A172 (cell line): ENCODE measurements at regions not wholly inside any gene's neighbourhood (a gene's known extent, or its start where the extent isn't known, plus 50 kb on each side); places are given as distances from the start of the nearest gene placed in this dataset.
"Not testable (repeated sequence)": the region's sequence is repeated elsewhere in the genome, so short reads cannot be mapped to it uniquely, and the experiment has no call there.

ENCODE experiments used
- DNase-seq: peaks from one replicate; pipeline ENCODE4 v3.0.0-alpha.2; 2015; ENCODE audit warnings: low spot score

DNA sequence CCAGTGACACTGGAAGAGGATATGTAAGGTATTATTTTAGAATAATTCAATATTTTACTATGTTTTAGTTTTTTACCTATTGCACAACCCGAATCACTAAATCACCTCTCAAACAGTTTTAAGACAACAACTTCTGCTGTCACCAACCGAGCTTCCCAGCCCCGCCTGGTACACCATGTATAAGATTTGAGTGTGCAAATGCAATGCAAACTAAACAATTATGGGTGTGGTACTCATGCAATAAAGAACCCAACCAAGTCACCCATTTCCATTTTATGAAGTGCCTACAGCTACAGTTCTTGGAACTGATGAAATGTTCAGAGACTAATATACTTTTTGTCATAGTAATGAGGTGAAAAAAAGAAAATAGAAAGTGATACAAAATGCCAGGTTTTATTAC lies 256.2 kb downstream of the TAFA4 start:
- no peak for DNase-seq

DNA sequence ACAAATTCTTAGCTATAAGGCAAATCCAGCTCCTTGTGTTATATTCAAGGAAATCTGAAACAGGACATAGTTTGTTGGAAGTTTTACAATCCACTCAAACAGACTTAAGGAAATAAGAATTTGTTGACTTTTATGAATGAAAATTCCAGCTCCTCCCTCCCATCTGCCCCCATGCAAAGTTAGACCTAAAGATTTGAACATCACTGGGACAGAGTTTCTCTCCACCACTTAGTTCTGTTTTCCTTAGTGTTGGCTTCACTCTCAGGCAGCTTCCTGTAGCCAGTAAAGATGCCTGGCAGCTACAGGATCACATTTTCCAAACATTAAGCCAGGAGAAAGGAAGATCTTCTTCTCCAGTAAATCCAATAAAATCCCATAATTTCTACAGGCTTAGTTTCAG lies 265.0 kb downstream of the TAFA4 start:
- DNase-seq: no peak

DNA sequence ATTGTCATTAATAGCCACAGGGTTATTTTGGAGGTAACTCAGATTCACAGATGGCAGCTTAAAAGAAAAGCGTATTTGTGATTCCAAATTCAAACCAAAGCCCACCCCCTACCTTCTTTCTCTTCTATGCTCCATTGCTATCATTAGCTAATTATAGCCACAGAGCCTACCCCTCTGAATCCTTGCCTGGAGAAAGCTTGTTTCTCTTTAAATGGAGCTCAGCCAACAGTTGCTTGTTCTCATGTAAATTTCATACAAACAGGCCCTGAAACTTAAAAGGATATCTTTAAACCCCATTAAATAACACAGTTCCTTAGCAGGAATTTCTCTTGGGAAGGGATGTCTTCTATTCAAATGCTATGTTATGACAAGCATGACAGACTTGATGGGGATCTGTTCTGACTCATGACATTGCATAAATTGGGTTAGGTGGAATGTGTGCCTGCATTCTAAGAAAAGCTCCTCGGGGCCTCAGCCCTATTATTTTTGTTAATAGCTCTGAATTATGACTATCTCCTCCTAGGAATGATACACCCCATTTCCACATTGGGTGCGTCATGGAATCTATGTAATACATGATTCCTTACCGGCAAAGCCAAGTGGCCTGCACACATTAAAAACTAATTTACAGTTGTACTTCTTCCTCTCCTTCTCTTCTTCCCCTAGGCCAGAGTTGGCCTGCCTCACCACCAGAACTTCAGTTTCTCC lies 265.8 kb downstream of the TAFA4 start:
- DNase-seq: no peak

DNA sequence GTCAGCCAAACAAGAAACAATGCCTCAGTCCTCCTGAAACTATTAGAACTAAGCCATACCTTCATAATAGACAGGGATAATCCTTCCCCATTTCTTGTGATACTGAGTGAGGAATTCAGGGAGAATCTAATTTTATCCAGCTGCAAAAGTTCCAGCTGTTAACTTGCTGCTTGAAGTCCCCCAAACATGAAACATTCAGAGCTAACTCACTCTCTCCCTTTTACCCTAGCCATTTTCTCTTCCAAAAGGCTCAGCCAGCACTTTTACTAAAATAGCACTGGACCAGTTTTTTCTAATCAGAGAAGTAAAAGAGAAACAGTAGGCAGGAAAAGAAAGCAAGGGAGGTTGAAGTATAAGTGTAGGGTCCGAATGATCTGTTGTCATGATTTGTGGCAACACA lies 268.1 kb downstream of the TAFA4 start:
- DNase-seq: no peak

DNA sequence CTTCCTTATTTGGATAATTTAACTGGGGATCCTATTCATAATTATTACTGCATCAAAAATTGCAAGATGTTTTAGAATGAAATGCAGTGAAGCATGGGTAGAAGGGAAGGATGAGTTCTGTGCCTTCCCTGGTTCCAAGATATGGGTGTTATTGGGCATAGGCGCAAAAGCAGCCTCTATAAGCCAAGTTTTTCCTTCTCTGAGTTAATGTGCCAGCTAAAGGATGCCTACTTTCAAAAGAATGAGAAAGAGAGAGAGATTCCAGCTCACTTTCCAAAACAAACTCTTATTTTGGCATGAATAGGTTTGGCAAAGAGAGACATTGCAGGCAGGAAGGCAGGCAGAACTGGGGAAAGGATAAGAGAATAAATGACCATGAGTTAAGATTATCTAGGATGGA lies 270.2 kb downstream of the TAFA4 start:
- no peak for DNase-seq

DNA sequence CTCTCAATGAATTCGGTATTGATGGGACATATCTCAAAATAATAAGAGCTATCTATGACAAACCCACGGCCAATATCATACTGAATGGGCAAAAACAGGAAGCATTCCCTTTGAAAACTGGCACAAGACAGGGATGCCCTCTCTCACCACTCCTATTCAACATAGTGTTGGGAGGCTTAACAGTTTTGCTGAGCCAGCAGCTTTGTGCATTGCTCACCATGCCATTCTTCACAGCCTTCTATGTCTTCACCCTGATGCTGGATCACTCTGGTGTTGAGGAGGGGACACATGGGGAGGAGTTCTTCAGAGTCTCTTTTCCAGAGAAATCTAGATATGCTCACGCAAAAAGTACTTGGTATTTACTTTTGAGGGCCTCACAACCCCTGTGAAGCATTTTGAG lies 281.7 kb downstream of the TAFA4 start:
- DNase-seq: not testable (repeated sequence)

DNA sequence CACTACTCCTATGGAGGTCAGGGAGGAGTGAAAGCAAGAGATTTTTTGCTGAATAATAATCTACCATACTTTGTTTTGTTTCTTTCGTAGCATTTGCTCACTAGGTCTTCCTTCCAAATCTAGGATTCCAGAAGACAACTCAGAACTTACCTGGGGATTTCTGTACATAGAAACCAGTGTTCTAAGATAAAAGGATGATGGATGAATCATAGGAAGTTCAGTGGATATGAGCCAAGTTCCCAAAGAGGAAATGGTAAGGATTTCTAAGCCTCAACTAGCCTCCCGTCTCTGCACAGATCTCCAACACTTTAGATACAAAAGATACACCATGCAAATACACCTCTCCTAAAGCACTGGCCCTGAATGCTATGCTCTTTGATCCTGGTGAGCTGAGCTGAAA lies 283.9 kb downstream of the TAFA4 start:
- DNase-seq: no peak

DNA sequence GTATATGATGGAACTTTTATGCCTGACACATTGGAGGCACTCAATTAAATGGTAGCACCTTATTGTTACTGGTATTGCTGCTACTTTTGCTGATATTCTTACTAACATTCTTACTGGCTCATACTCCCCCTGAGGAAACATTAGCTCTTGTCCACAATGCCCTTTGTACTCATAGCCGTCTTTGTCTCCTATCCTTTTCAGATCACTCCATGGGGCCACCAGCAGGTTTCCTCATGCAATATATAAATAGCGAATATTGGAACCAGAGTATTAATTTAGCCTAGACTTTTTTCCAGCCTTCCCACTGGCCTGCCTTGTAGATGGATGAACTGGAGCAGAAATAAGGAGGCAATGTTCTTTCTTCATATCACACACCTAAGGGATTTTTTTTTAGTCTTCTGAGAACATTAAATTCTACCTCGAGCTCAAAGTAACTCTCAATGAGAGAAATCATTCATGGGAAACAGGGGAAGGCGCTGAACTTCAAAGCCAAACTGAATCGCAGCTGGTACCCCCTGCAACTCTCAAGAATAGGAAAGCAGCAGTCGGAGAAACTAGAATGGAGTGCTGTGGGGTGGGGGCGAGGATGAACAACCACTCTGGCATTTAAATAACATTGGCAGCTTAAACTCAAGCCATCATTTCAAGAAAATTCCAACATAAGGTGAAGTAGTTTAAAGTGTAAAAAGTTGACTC lies 300.3 kb downstream of the TAFA4 start:
- DNase-seq: no peak

DNA sequence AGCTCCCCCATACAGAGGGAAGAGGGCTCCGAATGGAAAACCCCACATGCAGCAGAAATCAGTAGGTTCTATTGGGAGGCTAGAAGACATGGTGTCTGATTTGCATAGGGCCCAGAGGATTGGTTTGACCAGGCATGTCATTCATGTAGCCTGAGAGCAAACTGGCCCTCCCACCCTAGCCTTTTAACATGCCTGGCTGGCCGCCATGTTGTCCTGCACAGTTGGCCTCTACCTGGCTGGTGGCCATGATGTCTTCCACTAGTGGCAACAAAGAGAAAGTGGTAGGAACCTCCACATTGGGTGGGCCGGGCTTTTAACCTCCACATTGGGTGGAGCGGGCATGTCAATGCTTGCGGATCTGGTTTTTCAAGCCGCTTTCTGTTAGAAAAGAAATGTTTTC lies 312.1 kb downstream of the TAFA4 start:
- no peak for DNase-seq

DNA sequence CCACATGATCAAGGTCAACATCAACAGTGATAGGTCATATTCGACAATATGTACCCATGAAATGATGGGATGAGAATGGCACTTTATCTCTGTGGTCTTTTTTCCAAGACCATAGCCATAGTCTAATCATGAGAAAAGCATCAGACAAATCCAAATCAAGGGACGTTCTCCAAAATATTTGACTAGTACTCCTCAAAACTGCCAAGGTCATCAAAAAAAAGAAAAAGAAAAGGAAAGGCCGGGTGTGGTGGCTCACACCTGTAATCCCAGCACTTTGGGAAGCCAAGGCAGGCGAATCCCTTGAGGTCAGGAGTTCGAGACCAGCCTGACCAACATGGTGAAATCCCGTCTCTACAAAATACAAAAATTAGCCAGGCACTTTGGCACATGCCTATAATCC lies 318.3 kb downstream of the TAFA4 start:
- no peak for DNase-seq

DNA sequence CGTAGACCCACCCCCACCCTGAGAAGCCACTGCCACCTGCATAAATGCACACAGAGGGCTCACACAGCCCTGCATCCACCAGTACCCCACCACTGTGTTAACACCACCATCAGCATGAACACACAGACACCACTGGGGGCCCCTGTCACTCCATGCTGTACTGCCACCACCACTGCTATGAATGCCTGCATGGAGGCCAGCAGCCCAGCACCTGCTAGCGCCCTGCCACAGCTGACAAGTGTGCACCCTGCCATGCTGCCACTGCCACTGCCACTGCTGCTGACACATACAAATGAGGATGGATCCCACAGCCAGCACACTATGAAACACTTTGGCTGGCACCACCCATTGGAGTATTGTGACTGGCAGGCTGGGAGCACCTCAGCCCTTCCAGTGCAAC lies 361.0 kb downstream of the TAFA4 start:
- DNase-seq: no peak

DNA sequence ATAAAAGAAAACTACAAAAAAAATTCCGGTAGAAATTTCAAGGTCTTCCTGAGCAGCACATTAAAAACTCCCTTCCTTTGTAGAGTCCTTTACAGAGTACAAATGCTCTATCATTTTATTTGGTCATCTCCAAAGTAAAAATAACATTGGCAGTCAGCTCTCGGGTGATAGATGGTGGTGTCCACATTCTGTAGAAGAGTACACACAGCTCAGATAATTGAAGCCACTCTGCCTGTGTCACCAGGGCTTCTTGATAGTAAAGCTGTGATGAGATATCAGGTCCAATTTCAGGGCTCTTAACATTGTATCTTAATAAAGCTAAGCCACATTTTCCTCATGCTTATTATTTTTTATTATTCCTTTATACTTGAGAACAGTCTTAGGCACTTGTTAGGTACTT lies 371.6 kb downstream of the TAFA4 start:
- DNase-seq: no peak

DNA sequence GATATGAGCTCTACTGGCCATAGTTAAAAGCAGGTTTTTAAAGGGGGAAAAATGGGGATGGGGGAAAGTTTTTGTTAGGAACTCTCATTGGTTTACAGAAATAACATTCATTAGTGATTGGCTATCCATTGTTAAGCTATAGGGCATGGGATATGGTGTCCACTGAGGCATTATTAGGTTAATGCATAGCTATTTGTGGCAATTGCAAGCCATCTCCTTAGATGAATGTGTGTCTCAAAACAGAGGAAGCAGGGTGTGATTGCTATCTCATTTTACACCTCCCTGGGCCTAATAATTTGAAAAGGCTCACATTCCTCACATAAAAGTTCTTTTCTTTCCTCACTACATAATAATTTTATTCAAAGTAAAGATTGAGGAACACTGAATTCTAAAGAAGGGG lies 396.6 kb downstream of the TAFA4 start:
- no peak for DNase-seq

DNA sequence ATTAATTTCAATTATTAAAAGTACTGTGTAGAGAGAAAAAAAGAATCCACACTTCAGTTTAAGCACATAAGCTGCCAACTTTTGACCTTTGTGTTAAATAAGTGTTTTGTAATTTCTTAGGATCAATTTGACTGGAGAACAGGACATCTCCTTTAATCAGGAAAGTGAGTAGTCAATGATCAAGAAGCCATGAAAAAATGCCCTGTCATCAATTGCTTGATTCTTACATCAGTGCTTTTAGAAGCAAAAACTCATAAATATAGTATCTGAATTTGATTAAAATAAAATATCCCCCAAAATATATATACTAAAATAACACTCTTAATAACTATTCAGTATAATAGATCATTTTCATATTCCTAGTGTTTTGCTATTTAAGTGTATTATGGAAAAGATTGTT lies 409.0 kb downstream of the TAFA4 start:
- DNase-seq: no peak

DNA sequence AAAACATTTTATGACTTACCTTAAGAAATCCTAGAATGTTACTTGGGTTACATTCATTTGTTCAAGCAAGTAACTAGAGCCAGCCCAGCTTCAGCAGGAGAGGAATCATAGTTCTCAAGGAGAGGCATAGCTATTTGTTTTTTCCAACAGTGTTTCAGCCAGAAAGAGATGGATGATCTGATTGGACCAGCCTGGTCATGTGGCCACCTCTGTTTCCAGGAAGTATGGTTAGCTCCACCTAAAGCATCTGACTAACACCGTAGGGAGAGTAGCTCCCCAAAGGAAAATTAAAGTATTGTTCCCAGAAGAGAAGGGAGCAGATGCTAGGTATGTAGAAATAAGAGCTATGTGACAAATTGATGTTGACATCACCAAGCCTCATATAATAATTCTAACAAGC lies 417.1 kb downstream of the TAFA4 start:
- no peak for DNase-seq

DNA sequence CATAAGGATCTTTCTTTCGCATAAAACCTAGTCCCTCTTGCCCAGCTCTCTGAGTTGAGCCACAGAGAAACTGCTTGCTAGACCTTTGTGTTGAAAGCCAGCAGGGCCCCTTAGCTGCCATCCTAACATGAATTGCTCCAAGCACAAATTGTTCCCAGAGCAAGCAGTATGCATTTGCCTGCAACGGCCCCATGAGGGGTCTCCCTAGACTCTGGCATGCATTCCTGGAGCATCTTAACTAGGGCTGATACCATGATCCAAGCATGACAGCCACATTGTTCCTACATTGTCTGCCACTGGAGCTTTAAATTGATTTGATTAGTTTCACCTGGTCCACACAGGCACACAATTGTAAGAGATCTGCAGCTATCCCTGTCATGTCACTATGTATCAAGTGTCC lies 428.1 kb downstream of the TAFA4 start:
- DNase-seq: no peak

DNA sequence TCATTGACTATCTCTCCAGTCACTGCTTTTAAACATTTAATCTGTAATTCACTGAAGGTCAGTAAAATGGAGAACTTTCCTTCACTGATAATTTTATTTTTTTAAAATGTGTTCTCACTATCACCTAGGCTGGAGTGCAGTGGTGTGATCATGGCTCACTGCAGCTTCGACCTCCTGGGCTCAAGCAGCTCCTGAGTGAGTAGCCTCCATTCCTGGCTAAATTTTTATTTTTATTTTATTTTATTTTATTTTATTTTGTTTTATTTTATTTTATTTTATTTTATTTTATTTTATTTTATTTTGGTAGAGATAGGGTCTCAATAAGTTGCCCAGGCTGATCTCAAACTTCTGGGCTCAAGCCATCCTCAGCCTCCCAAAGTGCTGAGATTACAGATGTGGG lies 446.5 kb downstream of the TAFA4 start:
- DNase-seq: not testable (repeated sequence)

DNA sequence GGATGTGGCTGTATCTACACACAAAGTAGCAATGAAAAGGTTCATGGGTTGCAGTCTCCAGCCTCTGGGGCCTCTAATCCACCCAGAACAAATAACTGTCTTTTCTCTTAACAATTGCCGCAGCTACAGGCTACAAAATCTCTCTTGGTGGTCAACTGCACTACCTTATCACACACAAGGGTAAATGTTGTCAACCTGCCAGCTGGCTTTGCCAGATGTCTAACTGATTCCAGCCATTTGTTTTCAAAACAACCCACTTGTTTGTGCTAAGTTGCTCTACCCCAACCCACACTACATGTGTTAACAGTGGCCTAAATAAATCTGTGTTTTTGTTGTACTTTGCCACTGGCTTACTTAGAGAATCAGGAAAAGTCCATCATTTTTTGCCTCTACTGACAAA lies 447.3 kb downstream of the TAFA4 start:
- DNase-seq: no peak

DNA sequence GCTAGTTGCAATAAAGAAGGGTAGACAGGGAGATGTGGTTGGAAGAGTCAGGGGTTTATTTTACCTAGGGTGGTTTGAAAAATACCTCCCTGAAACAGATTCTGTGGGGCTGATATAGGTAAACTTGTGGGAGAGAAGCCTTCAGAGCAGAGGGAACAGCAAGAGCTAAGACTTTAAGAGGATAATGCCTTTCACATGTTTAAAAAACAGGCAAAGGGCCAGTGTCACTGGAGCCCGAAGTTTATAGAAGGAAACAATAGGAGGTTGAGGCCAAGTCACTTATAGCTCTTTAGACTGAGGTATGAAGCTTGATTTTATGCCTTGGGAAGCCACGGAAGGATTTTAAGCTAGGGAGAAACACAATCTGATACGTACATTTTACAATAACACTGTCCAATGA lies 448.7 kb downstream of the TAFA4 start:
- DNase-seq: no peak

DNA sequence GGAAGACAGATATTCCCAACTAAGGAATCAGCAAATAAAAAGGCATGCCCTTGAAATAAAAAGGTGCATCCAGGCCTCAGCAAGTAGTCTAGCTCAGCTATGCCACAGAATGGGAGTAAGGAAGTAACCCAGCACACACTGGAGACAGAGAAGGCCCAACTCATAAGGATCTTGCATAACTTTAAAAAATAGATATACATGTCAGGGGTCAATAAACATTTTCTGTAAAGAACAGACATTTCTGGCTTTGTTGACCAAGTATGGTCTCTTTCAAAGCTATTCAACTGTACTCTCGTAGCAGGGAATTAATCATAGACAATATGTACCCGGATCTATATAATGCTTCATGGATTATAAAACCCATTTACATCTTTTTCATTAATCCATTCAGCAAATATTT lies 449.3 kb downstream of the TAFA4 start:
- DNase-seq: no peak

DNA sequence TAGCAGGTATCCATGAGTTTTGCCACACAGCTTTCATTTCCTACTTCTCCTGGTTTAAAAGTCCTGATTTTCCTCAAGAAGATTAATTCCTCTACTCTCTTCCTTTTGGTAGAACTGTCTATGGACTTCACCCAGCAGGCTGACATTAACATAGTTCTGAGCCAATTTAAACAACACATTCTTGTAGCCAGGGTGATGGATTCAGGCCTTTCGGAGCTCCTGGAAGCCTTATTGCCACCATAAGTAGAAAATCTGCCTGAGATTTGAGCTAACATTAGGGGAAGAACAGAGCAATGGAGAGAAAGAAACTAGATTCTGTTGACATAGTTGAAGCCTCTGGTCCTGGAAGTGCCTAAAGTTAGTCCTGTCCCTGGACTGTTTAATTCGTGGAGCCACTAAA lies 449.8 kb downstream of the TAFA4 start:
- no peak for DNase-seq

DNA sequence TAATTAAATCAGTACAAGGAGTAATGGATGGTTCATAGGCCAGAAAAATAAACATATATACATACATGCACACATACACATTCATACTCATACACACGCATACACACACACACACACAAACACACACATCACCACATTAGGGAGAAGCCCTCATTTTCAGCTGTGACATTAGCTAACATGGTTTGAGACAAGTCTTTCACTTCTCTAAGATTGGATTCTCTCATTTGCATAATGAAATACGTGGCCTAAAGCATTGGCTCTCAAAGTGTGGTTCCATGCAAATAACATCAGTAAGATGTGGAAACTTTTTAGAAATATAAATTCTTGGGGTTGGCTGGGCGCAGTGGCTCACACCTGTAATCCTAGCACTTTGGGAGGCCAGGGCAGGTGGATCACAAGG lies 452.6 kb downstream of the TAFA4 start:
- no peak for DNase-seq

DNA sequence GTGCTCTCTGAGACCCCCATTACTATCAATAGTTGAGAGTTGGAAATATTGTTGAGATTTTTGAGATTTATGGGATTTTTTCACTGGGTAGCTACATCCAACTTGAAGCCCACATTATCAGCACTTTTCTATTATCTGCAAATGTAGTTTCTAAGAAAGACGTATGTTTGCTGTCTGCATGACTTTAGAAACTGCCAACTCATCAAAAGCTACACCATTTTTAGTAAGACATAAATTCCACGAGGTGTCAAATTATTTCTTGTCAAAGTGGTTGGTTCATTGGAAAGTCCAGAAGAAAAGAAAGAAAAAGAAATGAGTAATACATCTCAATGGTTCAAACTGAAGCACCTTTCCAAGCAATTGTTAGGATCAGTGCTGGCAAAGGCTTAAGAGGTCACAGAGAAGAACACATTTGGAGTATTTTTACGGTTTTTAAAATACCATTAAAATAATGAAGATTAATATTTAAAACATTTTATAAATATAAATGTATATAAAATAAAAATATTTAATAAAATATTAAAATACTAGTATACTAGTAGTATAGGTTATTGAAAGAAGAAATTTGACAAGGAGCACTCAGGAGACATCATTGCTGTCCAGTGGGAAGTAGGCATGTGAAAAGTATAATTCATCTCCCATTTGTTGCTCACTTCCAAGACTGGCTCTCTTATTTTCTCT lies 463.5 kb downstream of the TAFA4 start:
- DNase-seq: no peak
